A549 (cell line): ENCODE measurements at regions not wholly inside any gene's neighbourhood (a gene's known extent, or its start where the extent isn't known, plus 50 kb on each side); places are given as distances from the start of the nearest gene placed in this dataset.
"Not testable (repeated sequence)": the region's sequence is repeated elsewhere in the genome, so short reads cannot be mapped to it uniquely, and the experiment has no call there.

Experiments
- ATAC-seq, 2 experiments: fragments of 200-7000 bp in 1 of 2; fragments of >200 bp in 1 of 2; cut with Nextera tagmentation in 1 of 2; cut with Tn5 transposase in 1 of 2; 3 replicates each; pipeline versions ENCODE4 v1.8.0 to v1.9.1; 2018 to 2020; ENCODE audit warnings: mild to moderate bottlenecking in 1 of 2, moderate library complexity in 1 of 2
- CTCF ChIA-PET: fragments of 300-600 bp; sonication (Branson Sonifier 250); formaldehyde crosslinking; extraction: SDS; loops from one replicate; lab custom pipeline; 2021; ENCODE audit warnings: antibody characterized with exemption, inconsistent platforms; lab: Yijun Ruan, JAX
- POLR2A ChIA-PET: fragments of 350-600 bp; formaldehyde crosslinking; extraction: SDS; loops from one replicate; lab custom pipeline; 2021; ENCODE audit warnings: antibody characterized with exemption, inconsistent platforms; lab: Yijun Ruan, JAX
- DNase-seq, 2 experiments: peaks; one replicate each; pipeline versions ENCODE4 v3.0.0 to v3.0.0-alpha.2; 2011 to 2016; ENCODE audit warnings: low read depth in 1 of 2, low spot score in 1 of 2
- FAIRE-seq: peaks from 2 replicates; lab custom pipeline; 2011; peaks lifted over from hg19 to GRCh38; lab: Jason Lieb, UNC
- H3K27ac ChIP-seq, 2 experiments: fragments of >200 bp; sonication (Bioruptor Twin); formaldehyde crosslinking; 3 replicates each; pipeline ENCODE4 v1.5.1; 2016 to 2017
- H3K4me1 ChIP-seq: fragments of >200 bp; sonication (Bioruptor Twin); formaldehyde crosslinking; 3 replicates; pipeline ENCODE4 v1.6.1; 2016
- H3K4me2 ChIP-seq: fragments of >200 bp; sonication (Bioruptor Twin); formaldehyde crosslinking; 3 replicates; pipeline ENCODE4 v1.6.1; 2016
- H3K4me3 ChIP-seq: fragments of >200 bp; sonication (Bioruptor Twin); formaldehyde crosslinking; 3 replicates; pipeline ENCODE4 v1.5.1; 2016
- H3K9me3 ChIP-seq: fragments of >200 bp; sonication (Bioruptor Twin); formaldehyde crosslinking; 3 replicates; pipeline ENCODE4 v1.6.1; 2016
- CBX8 ChIP-seq: fragments of 200-600 bp; sonication (generic); IDR thresholded peaks from 2 replicates; pipeline ENCODE4 v1.6.1; 2016
- ESRRA ChIP-seq: fragments of 150-350 bp; IDR thresholded peaks from 2 replicates; pipeline ENCODE4 v1.6.1; 2014; ENCODE audit warnings: mild to moderate bottlenecking, low read length, borderline replicate concordance
- JUN ChIP-seq, 2 experiments: fragments of >200 bp; sonication (Bioruptor Twin); formaldehyde crosslinking; IDR thresholded peaks; 2 replicates in 1 of 2; 3 replicates in 1 of 2; pipeline ENCODE4 v1.6.1; 2016 to 2017
- JUNB ChIP-seq: fragments of >200 bp; sonication (Bioruptor Twin); formaldehyde crosslinking; IDR thresholded peaks from 2 replicates; pipeline ENCODE4 v1.6.1; 2016
- KDM1A ChIP-seq: fragments of 200-600 bp; sonication (generic); IDR thresholded peaks from 2 replicates; pipeline ENCODE4 v1.6.1; 2016; ENCODE audit warnings: low read depth, mild to moderate bottlenecking
- RCOR1 ChIP-seq: fragments of 150-350 bp; IDR thresholded peaks from 2 replicates; pipeline ENCODE4 v1.6.1; 2014; ENCODE audit warnings: antibody characterized with exemption, low read length, low read depth
- RNF2 ChIP-seq: fragments of 200-600 bp; sonication (generic); IDR thresholded peaks from 2 replicates; pipeline ENCODE4 v1.6.1; 2016; ENCODE audit warnings: low read depth, mild to moderate bottlenecking, antibody characterized with exemption, moderate library complexity, borderline replicate concordance
- WGBS: methylation state at CpG from one replicate; pipeline ENCODE4 v1.1.6; 2017; ENCODE audit errors: missing lambda C conversion rate; 5-methylcytosine and 5-hydroxymethylcytosine counted together
- TF ChIP-seq, protein P1 (sequence below): fragments of >200 bp; sonication (Bioruptor Twin); formaldehyde crosslinking; IDR thresholded peaks from 3 replicates; pipeline ENCODE4 v1.5.1; 2016
- TF ChIP-seq, protein P2 (sequence below): IDR thresholded peaks from 2 replicates; pipeline ENCODE4 v1.6.1; 2012
- TF ChIP-seq, protein P3 (sequence below): IDR thresholded peaks from 2 replicates; pipeline ENCODE4 v1.6.1; 2012; ENCODE audit warnings: low read depth, borderline replicate concordance

- WGBS = 3% methylated on average over 85 of the region's 123 CpGs
- peaks cover 6% of the 10 kb centered on the region; the same call in 2 of the 3 replicates for H3K9me3 ChIP-seq
- peaks cover 13% of the 10 kb centered on the region; the same call in 2 of the 3 replicates for H3K4me1 ChIP-seq
- ATAC-seq (no peak), FAIRE-seq (no peak), DNase-seq (no peak)
- peak overlapping the region; percentile 53 for H3K4me3 ChIP-seq
- peak overlapping the region; percentile 96 for H3K4me2 ChIP-seq
- no peak overlapping the region for H3K27ac ChIP-seq
- TF ChIP-seq, protein P1, sequence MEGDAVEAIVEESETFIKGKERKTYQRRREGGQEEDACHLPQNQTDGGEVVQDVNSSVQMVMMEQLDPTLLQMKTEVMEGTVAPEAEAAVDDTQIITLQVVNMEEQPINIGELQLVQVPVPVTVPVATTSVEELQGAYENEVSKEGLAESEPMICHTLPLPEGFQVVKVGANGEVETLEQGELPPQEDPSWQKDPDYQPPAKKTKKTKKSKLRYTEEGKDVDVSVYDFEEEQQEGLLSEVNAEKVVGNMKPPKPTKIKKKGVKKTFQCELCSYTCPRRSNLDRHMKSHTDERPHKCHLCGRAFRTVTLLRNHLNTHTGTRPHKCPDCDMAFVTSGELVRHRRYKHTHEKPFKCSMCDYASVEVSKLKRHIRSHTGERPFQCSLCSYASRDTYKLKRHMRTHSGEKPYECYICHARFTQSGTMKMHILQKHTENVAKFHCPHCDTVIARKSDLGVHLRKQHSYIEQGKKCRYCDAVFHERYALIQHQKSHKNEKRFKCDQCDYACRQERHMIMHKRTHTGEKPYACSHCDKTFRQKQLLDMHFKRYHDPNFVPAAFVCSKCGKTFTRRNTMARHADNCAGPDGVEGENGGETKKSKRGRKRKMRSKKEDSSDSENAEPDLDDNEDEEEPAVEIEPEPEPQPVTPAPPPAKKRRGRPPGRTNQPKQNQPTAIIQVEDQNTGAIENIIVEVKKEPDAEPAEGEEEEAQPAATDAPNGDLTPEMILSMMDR = no peak
- TF ChIP-seq JUNB (no peak), JUN (IDR thresholded peaks at IDR 0.05) (0 out of 5 replicates have a peak, but pooled peaks of 1 of the 2 experiments have one; percentile 11), RNF2 (peak; percentile 97; the same call in 1 of the 2 replicates), KDM1A (no peak), RCOR1 (no peak), CBX8 (peak; percentile 85), ESRRA (no peak)
- TF ChIP-seq, protein P2, sequence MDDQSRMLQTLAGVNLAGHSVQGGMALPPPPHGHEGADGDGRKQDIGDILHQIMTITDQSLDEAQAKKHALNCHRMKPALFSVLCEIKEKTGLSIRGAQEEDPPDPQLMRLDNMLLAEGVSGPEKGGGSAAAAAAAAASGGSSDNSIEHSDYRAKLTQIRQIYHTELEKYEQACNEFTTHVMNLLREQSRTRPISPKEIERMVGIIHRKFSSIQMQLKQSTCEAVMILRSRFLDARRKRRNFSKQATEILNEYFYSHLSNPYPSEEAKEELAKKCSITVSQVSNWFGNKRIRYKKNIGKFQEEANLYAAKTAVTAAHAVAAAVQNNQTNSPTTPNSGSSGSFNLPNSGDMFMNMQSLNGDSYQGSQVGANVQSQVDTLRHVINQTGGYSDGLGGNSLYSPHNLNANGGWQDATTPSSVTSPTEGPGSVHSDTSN = no peak
- TF ChIP-seq, protein P3, sequence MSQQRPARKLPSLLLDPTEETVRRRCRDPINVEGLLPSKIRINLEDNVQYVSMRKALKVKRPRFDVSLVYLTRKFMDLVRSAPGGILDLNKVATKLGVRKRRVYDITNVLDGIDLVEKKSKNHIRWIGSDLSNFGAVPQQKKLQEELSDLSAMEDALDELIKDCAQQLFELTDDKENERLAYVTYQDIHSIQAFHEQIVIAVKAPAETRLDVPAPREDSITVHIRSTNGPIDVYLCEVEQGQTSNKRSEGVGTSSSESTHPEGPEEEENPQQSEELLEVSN = no peak
- POLR2A ChIA-PET = no interaction called here
- CTCF ChIA-PET = no interaction called here
Observed at GRCh38 chr2:91477731-91478672, 2786.5 kb downstream of the RPIA start.

GRCh38 chr2:91478851-91479718 lies 2787.6 kb downstream of the RPIA start:
- FAIRE-seq, ATAC-seq, H3K9me3 ChIP-seq, DNase-seq, H3K27ac ChIP-seq, POLR2A ChIA-PET: not testable (repeated sequence)
- peak; percentile 10; the same call in 1 of the 2 replicates for TF ChIP-seq CBX8
- CTCF ChIA-PET = interaction anchor here (0.6 kb wide), 1 partner anchor 1154 kb away, joined by 3 read pairs; no protein-coding TSS in a partner anchor
- 2% methylated on average over 45 of the region's 70 CpGs for WGBS
- Histone ChIP-seq H3K4me2 (peak overlapping the region; percentile 96), H3K4me3 (peak overlapping the region; percentile 53), H3K4me1 (peaks cover 13% of the 10 kb centered on the region; the same call in 2 of the 3 replicates)

- H3K9me3 ChIP-seq, H3K4me2 ChIP-seq, H3K27ac ChIP-seq, DNase-seq, POLR2A ChIA-PET, ATAC-seq, H3K4me3 ChIP-seq, H3K4me1 ChIP-seq, CTCF ChIA-PET, FAIRE-seq: not testable (repeated sequence)
- WGBS = 0% methylated on average over 4 of the region's 4 CpGs
Observed at GRCh38 chr2:91485226-91485625, 2793.8 kb downstream of the RPIA start.

DNA sequence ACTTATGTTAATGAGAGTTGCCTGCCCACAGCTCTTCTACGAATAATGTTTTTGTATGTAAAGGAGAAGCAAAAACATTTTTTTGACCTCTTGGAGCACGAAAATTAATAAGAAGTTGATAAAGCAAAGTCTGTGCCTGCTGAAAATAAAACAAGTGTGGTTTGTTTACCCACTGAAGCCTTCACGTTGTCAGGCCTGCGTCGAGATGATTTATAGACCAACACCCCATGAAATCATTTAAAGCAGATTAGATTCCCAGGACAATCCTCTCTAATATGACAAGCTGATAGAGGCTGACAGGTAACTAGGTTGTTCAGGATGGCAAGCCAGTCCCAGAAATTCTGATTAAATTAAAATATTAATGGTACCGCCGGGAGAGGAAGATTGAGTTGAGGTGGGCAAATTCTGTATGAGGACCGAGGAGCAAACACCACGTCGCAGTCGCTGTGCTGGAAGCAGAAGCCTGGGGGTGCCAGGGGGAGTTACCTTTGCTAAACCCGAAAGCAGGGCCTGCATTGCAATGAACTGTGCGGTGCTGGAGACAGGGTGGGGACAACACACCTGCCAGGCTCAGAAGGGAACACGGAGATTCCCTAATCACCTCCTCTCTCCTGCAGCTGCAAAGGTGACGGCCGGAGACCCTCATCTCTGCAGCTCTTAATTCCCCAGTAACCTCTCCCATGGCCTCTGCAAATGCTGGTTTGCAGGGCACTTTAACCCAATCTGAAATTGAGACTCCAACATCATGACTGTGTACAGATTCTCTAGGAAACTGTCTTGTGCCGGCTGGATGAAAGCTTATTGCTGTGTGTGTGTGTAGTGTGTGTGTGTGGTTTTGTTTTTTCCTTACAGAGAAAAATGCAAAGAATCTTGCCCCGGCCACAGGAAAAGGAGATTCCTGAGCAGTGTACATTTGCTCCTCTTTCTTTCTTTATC lies 2805.9 kb downstream of the RPIA start:
- H3K4me2 ChIP-seq, DNase-seq, H3K27ac ChIP-seq, H3K4me3 ChIP-seq, FAIRE-seq, POLR2A ChIA-PET, H3K9me3 ChIP-seq, H3K4me1 ChIP-seq, CTCF ChIA-PET: not testable (repeated sequence)
- WGBS = 36% methylated on average over 12 of the region's 18 CpGs
- ATAC-seq = peak; percentile 41 to 50

GRCh38 chr2:91498065-91498449 lies 2806.6 kb downstream of the RPIA start:
- H3K27ac ChIP-seq, FAIRE-seq, DNase-seq, ATAC-seq, H3K4me2 ChIP-seq, POLR2A ChIA-PET, H3K4me3 ChIP-seq, CTCF ChIA-PET, H3K4me1 ChIP-seq, H3K9me3 ChIP-seq: not testable (repeated sequence)

DNA sequence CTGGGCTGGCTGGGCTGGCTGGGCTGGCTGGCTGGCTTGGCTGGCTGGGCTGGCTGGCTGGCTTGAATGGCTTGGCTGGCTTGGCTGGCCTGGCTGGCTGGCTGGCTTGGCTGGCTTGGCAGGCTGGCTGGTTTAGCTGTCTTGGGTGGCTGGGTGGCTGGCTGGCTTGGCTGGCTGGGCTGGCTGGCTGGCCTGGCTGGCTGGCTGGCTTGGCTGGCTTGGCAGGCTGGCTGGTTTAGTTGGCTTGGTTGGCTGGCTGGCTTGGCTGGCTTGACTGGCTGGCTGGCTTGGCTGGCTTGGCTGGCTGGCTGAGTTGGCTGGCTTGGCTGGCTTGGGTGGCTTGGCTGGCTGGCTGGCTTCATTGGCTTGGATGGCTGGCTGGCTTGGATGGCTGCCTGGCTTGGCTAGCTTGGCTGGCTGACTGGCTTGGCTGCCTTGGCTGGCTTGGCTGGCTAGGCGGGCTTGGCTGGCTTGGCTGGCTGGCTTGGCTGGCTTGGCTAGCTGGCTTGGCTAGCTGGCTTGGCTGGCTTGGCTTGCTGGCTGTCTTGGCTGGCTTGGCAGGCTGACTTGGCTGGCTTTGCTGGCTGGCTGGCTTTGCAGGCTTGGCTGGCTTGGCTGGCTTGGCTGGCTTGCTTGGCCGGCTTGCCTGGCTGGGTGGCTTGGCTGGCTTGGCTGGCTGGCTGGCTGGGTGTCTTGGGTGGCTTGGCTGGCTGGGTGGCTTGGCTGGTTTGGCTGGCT lies 2807.2 kb downstream of the RPIA start:
- whole genome bisulfite sequencing = 14% methylated on average over 2 of the region's 2 CpGs
- H3K9me3 ChIP-seq, DNase-seq, CTCF ChIA-PET, H3K4me1 ChIP-seq, H3K4me2 ChIP-seq, POLR2A ChIA-PET, FAIRE-seq, H3K4me3 ChIP-seq, ATAC-seq, H3K27ac ChIP-seq: not testable (repeated sequence)
